DND-41 (cell line): ENCODE measurements at regions not wholly inside any gene's neighbourhood (a gene's known extent, or its start where the extent isn't known, plus 50 kb on each side); places are given as distances from the start of the nearest gene placed in this dataset.

Source experiments
- CTCF ChIP-seq: IDR thresholded peaks from 2 replicates; pipeline ENCODE4 v1.5.1; 2012; ENCODE audit warnings: borderline replicate concordance, low read length, moderate library complexity, mild to moderate bottlenecking; ENCODE audit not compliant: poor library complexity, severe bottlenecking; ENCODE audit errors: extremely low read depth
- EZH2 ChIP-seq: IDR thresholded peaks from 3 replicates; pipeline ENCODE4 v1.6.1; 2012; ENCODE audit warnings: borderline replicate concordance, low read depth, mild to moderate bottlenecking, moderate library complexity, low read length, inconsistent platforms; ENCODE audit not compliant: severe bottlenecking

- TF ChIP-seq CTCF (no peak), EZH2 (no peak)
These were observed 256.8 kb upstream of the GRIN3A start for GRCh38 chr9:101995231-101995630.
